ENCODE measurements at regions not wholly inside any gene's neighbourhood (a gene's known extent, or its start where the extent isn't known, plus 50 kb on each side); places are given as distances from the start of the nearest gene placed in this dataset.
"Not testable (repeated sequence)": the region's sequence is repeated elsewhere in the genome, so short reads cannot be mapped to it uniquely, and the experiment has no call there.

- peaks cover 0 to 2% (median 0%) of the 10 kb centered on the region in 4 donors for H3K4me1 Mint-ChIP-seq
- CTCF ChIA-PET (ENCODE audit: partially characterized antibody), result no interaction called here
- no peaks in the 10 kb centered on the region for H3K36me3 ChIP-seq (ENCODE audit: insufficient read depth, low read length)
- no peaks in the 10 kb centered on the region for H3K4me1 ChIP-seq (ENCODE audit: insufficient read depth, low read length)
- H3K27ac ChIP-seq (ENCODE audit: low read depth, low read length), result no peak overlapping the region
- POLR2A ChIA-PET (ENCODE audit: partially characterized antibody), result no interaction called here
- no peak overlapping the region for H3K27ac Mint-ChIP-seq
- peaks cover 2 to 9% of the 10 kb centered on the region in 2 donors for H3K27me3 Mint-ChIP-seq
- no peak overlapping the region for H3K4me3 ChIP-seq (ENCODE audit: low read length in 2 of 2)
- DNase-seq, result no peak
- H3K9me3 Mint-ChIP-seq, result peaks cover 0 to 5% (median 0%) of the 10 kb centered on the region in 8 donors
- no peaks in the 10 kb centered on the region for H3K36me3 Mint-ChIP-seq
- no peak overlapping the region for H3K4me3 Mint-ChIP-seq
- intact Hi-C loops (cut with micrococcal nuclease), result no loop called here
- no peaks in the 10 kb centered on the region for H3K27me3 ChIP-seq (ENCODE audit: insufficient read depth, low read length)
- no peaks in the 10 kb centered on the region for H3K9me3 ChIP-seq (ENCODE audit: control insufficient read depth in 1 of 2, low read length in 2 of 2)
Observed at GRCh38 chr2:105536175-105536574, 137.3 kb upstream of the FHL2 start.

GRCh38 chr2:105529258-105529657, 130.4 kb upstream of the FHL2 start:
- H3K27me3 Mint-ChIP-seq; H3K4me1 Mint-ChIP-seq; H3K36me3 ChIP-seq (ENCODE audit: insufficient read depth, low read length); H3K4me3 Mint-ChIP-seq; CTCF ChIA-PET (ENCODE audit: partially characterized antibody); H3K9me3 ChIP-seq (ENCODE audit: control insufficient read depth in 1 of 2, low read length in 2 of 2); H3K27me3 ChIP-seq (ENCODE audit: insufficient read depth, low read length); H3K4me1 ChIP-seq (ENCODE audit: insufficient read depth, low read length); H3K36me3 Mint-ChIP-seq; H3K9me3 Mint-ChIP-seq; intact Hi-C loops (cut with micrococcal nuclease); H3K27ac Mint-ChIP-seq; H3K4me3 ChIP-seq (ENCODE audit: low read length in 2 of 2); POLR2A ChIA-PET (ENCODE audit: partially characterized antibody); H3K27ac ChIP-seq (ENCODE audit: low read depth, low read length); DNase-seq: not testable (repeated sequence)

- H3K27me3 Mint-ChIP-seq, result no peaks in the 10 kb centered on the region
- DNase-seq, result no peak
- no peaks in the 10 kb centered on the region for H3K9me3 ChIP-seq (ENCODE audit: control insufficient read depth in 1 of 2, low read length in 2 of 2)
- no peak overlapping the region for H3K27ac Mint-ChIP-seq
- ChIA-PET CTCF (ENCODE audit: partially characterized antibody) (interaction anchor here (1.0 to 1.2 kb wide), 3 partner anchors 12 to 156 kb away, joined by 3 to 6 read pairs (median 3); no protein-coding TSS in a partner anchor), POLR2A (ENCODE audit: partially characterized antibody) (no interaction called here)
- no peaks in the 10 kb centered on the region for H3K4me1 Mint-ChIP-seq
- H3K4me3 ChIP-seq (ENCODE audit: low read length in 2 of 2), result no peak overlapping the region
- H3K27ac ChIP-seq (ENCODE audit: low read depth, low read length), result no peak overlapping the region
- no peaks in the 10 kb centered on the region for H3K4me1 ChIP-seq (ENCODE audit: insufficient read depth, low read length)
- H3K4me3 Mint-ChIP-seq, result no peak overlapping the region
- no peaks in the 10 kb centered on the region for H3K27me3 ChIP-seq (ENCODE audit: insufficient read depth, low read length)
- H3K36me3 ChIP-seq (ENCODE audit: insufficient read depth, low read length), result no peaks in the 10 kb centered on the region
- no peaks in the 10 kb centered on the region for H3K9me3 Mint-ChIP-seq
- H3K36me3 Mint-ChIP-seq, result no peaks in the 10 kb centered on the region
- intact Hi-C loops (cut with micrococcal nuclease), result no loop called here
Observed at GRCh38 chr2:105526000-105526925, 127.4 kb upstream of the FHL2 start.

- POLR2A ChIA-PET (ENCODE audit: partially characterized antibody), result no interaction called here
- CTCF ChIA-PET (ENCODE audit: partially characterized antibody), result interaction anchor here (1.0 to 1.2 kb wide), 2 partner anchors 13 to 155 kb away, joined by 3 read pairs; no protein-coding TSS in a partner anchor
- Mint-ChIP-seq H3K36me3 (no peaks in the 10 kb centered on the region), H3K27me3 (no peaks in the 10 kb centered on the region), H3K27ac (no peak overlapping the region), H3K9me3 (no peaks in the 10 kb centered on the region), H3K4me1 (no peaks in the 10 kb centered on the region), H3K4me3 (no peak overlapping the region)
- Histone ChIP-seq H3K27ac (ENCODE audit: low read depth, low read length) (no peak overlapping the region), H3K4me3 (ENCODE audit: low read length in 2 of 2) (no peak overlapping the region), H3K4me1 (ENCODE audit: insufficient read depth, low read length) (no peaks in the 10 kb centered on the region), H3K36me3 (ENCODE audit: insufficient read depth, low read length) (no peaks in the 10 kb centered on the region), H3K9me3 (ENCODE audit: control insufficient read depth in 1 of 2, low read length in 2 of 2) (no peaks in the 10 kb centered on the region), H3K27me3 (ENCODE audit: insufficient read depth, low read length) (no peaks in the 10 kb centered on the region)
- intact Hi-C loops (cut with micrococcal nuclease), result no loop called here
- DNase-seq, result no peak
Observed at GRCh38 chr2:105525201-105525600, 126.3 kb upstream of the FHL2 start.

- Mint-ChIP-seq H3K27me3 (peaks cover 0 to 3% of the 10 kb centered on the region in 2 donors), H3K9me3 (no peaks in the 10 kb centered on the region), H3K4me3 (no peak overlapping the region), H3K4me1 (no peaks in the 10 kb centered on the region), H3K36me3 (no peaks in the 10 kb centered on the region), H3K27ac (no peak overlapping the region)
- Histone ChIP-seq H3K4me3 (ENCODE audit: low read length in 2 of 2) (no peak overlapping the region), H3K36me3 (ENCODE audit: insufficient read depth, low read length) (no peaks in the 10 kb centered on the region), H3K9me3 (ENCODE audit: control insufficient read depth in 1 of 2, low read length in 2 of 2) (no peaks in the 10 kb centered on the region), H3K4me1 (ENCODE audit: insufficient read depth, low read length) (no peaks in the 10 kb centered on the region), H3K27ac (ENCODE audit: low read depth, low read length) (no peak overlapping the region), H3K27me3 (ENCODE audit: insufficient read depth, low read length) (no peaks in the 10 kb centered on the region)
- intact Hi-C loops (cut with micrococcal nuclease), result no loop called here
- DNase-seq, result no peak
- CTCF ChIA-PET (ENCODE audit: partially characterized antibody), result interaction anchor here (1.0 to 7.3 kb wide), 5 partner anchors 122 to 264 kb away, joined by 3 to 77 read pairs (median 20); no protein-coding TSS in a partner anchor
- POLR2A ChIA-PET (ENCODE audit: partially characterized antibody), result no interaction called here
Observed at GRCh38 chr2:105522645-105523044, 123.8 kb upstream of the FHL2 start.

GRCh38 chr2:105521616-105522015, 122.8 kb upstream of the FHL2 start:
- peak in 1 of 5 donors; percentile 2 for DNase-seq
- Histone ChIP-seq H3K27me3 (ENCODE audit: insufficient read depth, low read length) (no peaks in the 10 kb centered on the region), H3K27ac (ENCODE audit: low read depth, low read length) (no peak overlapping the region), H3K36me3 (ENCODE audit: insufficient read depth, low read length) (no peaks in the 10 kb centered on the region), H3K4me1 (ENCODE audit: insufficient read depth, low read length) (no peaks in the 10 kb centered on the region), H3K9me3 (ENCODE audit: control insufficient read depth in 1 of 2, low read length in 2 of 2) (no peaks in the 10 kb centered on the region), H3K4me3 (ENCODE audit: low read length in 2 of 2) (no peak overlapping the region)
- H3K9me3 Mint-ChIP-seq, result no peaks in the 10 kb centered on the region
- intact Hi-C loops (cut with micrococcal nuclease), result loop anchor here (1.0 kb wide), 2 partner anchors 152 to 176 kb away; no protein-coding TSS in a partner anchor
- H3K36me3 Mint-ChIP-seq, result no peaks in the 10 kb centered on the region
- H3K27me3 Mint-ChIP-seq, result peaks cover 3 to 7% of the 10 kb centered on the region in 2 donors
- ChIA-PET CTCF (ENCODE audit: partially characterized antibody) (interaction anchor here (0.7 to 7.3 kb wide), 14 partner anchors 13 to 193 kb away, joined by 3 to 77 read pairs (median 4); no protein-coding TSS in a partner anchor), POLR2A (ENCODE audit: partially characterized antibody) (no interaction called here)
- no peak overlapping the region for H3K4me3 Mint-ChIP-seq
- H3K27ac Mint-ChIP-seq, result no peak overlapping the region
- no peaks in the 10 kb centered on the region for H3K4me1 Mint-ChIP-seq

- Mint-ChIP-seq H3K27ac (no peak overlapping the region), H3K4me1 (no peaks in the 10 kb centered on the region), H3K4me3 (no peak overlapping the region), H3K27me3 (peaks cover 3 to 7% of the 10 kb centered on the region in 2 donors), H3K36me3 (no peaks in the 10 kb centered on the region), H3K9me3 (no peaks in the 10 kb centered on the region)
- Histone ChIP-seq H3K4me3 (ENCODE audit: low read length in 2 of 2) (no peak overlapping the region), H3K27ac (ENCODE audit: low read depth, low read length) (no peak overlapping the region), H3K9me3 (ENCODE audit: control insufficient read depth in 1 of 2, low read length in 2 of 2) (no peaks in the 10 kb centered on the region), H3K27me3 (ENCODE audit: insufficient read depth, low read length) (no peaks in the 10 kb centered on the region), H3K4me1 (ENCODE audit: insufficient read depth, low read length) (no peaks in the 10 kb centered on the region), H3K36me3 (ENCODE audit: insufficient read depth, low read length) (no peaks in the 10 kb centered on the region)
- peak in 4 of 5 donors; percentile 8 to 24 (median 10) for DNase-seq
- intact Hi-C loops (cut with micrococcal nuclease), result loop anchor here (1.0 kb wide), 2 partner anchors 152 to 176 kb away; no protein-coding TSS in a partner anchor
- CTCF ChIA-PET (ENCODE audit: partially characterized antibody), result interaction anchor here (0.7 to 7.3 kb wide), 14 partner anchors 13 to 192 kb away, joined by 3 to 77 read pairs (median 4); no protein-coding TSS in a partner anchor
- POLR2A ChIA-PET (ENCODE audit: partially characterized antibody), result no interaction called here
Observed at GRCh38 chr2:105521176-105521575, 122.3 kb upstream of the FHL2 start.

Data from CD4-positive, alpha-beta memory T cell (primary cell).